Stimulated activated CD4-positive, alpha-beta T cell treated with anti-CD3 and anti-CD28 coated beads, Interleukin-1b, Interleukin-23, amount 100 ng/mL, for 24 hours (primary cell): ENCODE measurements at regions not wholly inside any gene's neighbourhood (a gene's known extent, or its start where the extent isn't known, plus 50 kb on each side); places are given as distances from the start of the nearest gene placed in this dataset.

Experiments
- DNase-seq, 4 experiments: peaks; one replicate each; pipeline ENCODE4 v3.0.0-alpha.2; 2020; ENCODE audit warnings: low read depth in 4 of 4, low spot score in 1 of 4

GRCh38 chr10:56881218-56881617, 520.2 kb upstream of the ZWINT start:
- no peak for DNase-seq

- no peak for DNase-seq
These were observed 519.5 kb upstream of the ZWINT start for GRCh38 chr10:56880606-56881005.

DNA sequence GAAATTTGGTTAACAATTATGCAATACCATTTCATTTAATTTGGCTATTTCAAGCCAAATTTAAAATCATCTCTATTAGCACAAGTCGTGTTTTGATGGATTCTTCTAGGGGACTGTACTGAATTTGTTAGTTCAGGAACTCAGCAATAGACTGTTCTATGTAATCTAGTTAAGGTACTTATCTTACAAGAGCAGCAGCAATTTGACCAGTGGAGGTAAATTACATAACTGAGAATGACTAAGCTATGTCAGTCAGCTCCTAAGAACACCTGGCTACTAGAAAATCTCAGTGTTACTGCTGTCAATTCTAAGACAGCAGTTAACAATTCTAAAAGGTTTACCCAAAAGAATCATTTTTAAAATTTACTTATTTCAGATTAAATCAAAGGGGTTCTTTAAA, 513.9 kb upstream of the ZWINT start:
- no peak for DNase-seq

- DNase-seq, result no peak
These were observed 510.2 kb upstream of the ZWINT start for GRCh38 chr10:56871160-56871668.

- no peak for DNase-seq
These were observed 506.2 kb upstream of the ZWINT start for GRCh38 chr10:56867236-56867635.

GRCh38 chr10:56856569-56856968, 495.5 kb upstream of the ZWINT start:
- no peak for DNase-seq

DNA sequence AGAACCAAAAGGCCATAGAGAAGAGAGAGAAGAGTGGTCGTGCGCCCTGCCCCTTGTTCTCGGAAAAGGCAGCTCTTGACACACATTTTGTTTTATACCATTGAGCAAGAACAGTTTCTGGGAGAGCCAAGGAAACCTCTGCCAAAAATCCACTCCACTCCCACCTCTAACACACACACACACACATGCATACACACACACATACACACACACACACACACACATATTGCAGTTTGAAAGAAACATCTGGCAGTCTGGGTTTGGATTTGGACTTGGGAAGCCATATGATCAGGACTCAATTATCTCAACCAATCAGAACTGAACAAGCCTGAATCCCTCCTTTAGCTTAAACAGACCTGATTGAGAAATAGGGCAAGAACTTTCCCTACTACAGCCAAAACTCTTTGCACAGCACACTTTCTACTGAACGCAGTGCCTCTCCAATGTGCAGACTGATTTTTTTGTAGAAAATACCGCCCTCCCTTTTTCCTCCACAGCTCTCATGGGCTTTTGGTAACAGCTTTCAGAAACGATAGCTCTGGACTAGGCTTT, 484.0 kb upstream of the ZWINT start:
- no peak for DNase-seq

DNA sequence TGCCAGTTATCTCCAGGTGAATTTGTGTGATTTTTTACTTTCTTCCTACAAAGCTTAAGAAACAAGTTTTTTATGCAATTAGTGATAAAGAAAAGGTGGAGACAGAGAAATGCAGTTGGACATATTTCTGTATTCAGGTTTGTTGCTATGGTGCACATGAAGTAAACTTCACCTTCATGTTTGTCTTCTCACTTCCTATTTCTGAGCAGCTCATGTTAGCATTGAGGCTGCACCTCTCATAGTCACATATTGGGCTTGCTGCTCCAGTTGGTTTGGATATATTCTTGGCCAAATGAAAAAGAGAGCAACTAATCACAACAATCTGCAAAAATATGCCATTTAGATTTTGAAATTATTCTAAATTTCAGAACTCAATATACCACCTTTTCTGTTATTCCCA, 475.6 kb upstream of the ZWINT start:
- no peak for DNase-seq

DNA sequence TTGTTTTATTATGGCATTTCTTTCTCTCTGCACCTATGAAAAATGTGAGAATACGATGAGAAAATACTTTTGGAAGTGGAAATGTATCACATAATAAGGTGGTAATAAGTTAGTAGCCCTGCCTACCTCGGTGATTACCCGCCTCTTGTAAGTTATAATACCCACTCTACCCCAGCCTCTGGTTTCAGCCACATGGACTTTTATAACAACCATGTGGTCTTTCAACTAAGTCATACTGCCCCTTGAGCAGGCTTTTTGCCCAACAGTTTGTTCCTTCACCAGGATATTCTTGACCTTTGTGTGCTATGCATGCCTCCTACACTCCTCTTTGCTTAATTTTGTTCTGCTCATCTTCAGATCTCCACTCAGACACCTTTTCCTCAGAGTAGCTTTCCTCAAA, 470.6 kb upstream of the ZWINT start:
- DNase-seq, result no peak

GRCh38 chr10:56823849-56824248, 462.8 kb upstream of the ZWINT start:
- DNase-seq, result no peak

- no peak for DNase-seq
These were observed 444.0 kb upstream of the ZWINT start for GRCh38 chr10:56805022-56805421.

- DNase-seq, result no peak
These were observed 424.2 kb upstream of the ZWINT start for GRCh38 chr10:56785292-56785691.

- no peak for DNase-seq
These were observed 421.4 kb upstream of the ZWINT start for GRCh38 chr10:56782503-56782902.

- no peak for DNase-seq
These were observed 410.3 kb upstream of the ZWINT start for GRCh38 chr10:56771343-56771742.

- no peak for DNase-seq
These were observed 402.0 kb upstream of the ZWINT start for GRCh38 chr10:56763090-56763489.

GRCh38 chr10:56745490-56745889, 384.4 kb upstream of the ZWINT start:
- DNase-seq, result no peak

GRCh38 chr10:56728349-56728748, 367.3 kb upstream of the ZWINT start:
- no peak for DNase-seq

- DNase-seq, result no peak
These were observed 361.9 kb upstream of the ZWINT start for GRCh38 chr10:56722912-56723311.

DNA sequence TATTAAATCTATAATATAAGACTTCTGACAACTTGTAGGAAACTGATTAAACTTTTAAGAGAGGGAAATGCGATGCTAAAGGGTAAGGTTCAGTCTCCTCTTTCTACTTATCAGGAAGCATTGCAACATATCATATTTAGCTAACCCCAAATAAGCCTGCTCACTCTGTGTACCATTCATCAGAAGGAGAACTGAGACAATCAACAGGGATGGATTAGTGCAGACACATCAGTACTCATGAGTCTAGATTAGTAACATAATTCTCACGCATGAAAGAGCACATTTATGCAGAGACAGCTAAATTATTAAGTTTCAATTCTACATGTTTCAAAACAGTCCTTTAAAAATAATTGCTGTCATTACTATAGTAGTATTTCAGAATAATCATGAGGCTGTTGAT, 354.2 kb upstream of the ZWINT start:
- no peak for DNase-seq

- DNase-seq, result no peak
These were observed 337.4 kb upstream of the ZWINT start for GRCh38 chr10:56698506-56698905.

- DNase-seq, result no peak
These were observed 318.5 kb upstream of the ZWINT start for GRCh38 chr10:56679578-56679977.

- DNase-seq, result no peak
These were observed 301.8 kb upstream of the ZWINT start for GRCh38 chr10:56662765-56663447.

DNA sequence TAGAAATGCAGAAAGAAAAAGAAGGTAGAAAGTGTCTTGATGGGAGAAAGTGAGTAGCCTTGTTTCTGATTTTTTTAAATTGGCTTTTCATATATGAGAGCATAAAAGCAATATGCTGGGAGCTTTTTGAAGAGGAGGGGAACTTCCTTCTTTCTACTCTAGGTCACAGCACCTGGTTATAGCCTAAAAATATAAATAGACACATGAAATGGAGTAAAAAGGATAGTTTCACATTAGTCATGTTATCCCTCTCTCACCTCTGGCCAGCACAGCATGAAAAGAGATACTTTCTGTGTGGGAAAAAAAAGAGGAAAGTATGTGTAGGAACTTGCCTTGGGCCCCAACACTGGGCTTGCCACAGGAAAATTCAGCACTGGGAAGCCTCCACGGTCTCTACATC, 292.2 kb upstream of the ZWINT start:
- DNase-seq, result no peak
